ENCODE measurements at regions not wholly inside any gene's neighbourhood (a gene's known extent, or its start where the extent isn't known, plus 50 kb on each side); places are given as distances from the start of the nearest gene placed in this dataset.
"Not testable (repeated sequence)": the region's sequence is repeated elsewhere in the genome, so short reads cannot be mapped to it uniquely, and the experiment has no call there.

- no peak for DNase-seq
These were observed 801.4 kb upstream of the EYS start for GRCh38 chr6:66508433-66508832.

- DNase-seq: no peak
These were observed 792.8 kb upstream of the EYS start for GRCh38 chr6:66499851-66500250.

GRCh38 chr6:66496659-66497058 is 789.6 kb upstream of the EYS start:
- DNase-seq: peak in 1 of 2 experiments; percentile 56

- DNase-seq: not testable (repeated sequence)
These were observed 787.6 kb upstream of the EYS start for GRCh38 chr6:66494643-66495042.

- no peak for DNase-seq
These were observed 782.4 kb upstream of the EYS start for GRCh38 chr6:66489269-66489987.

- no peak for DNase-seq
These were observed 774.2 kb upstream of the EYS start for GRCh38 chr6:66481216-66481615.

GRCh38 chr6:66478705-66479104 is 771.7 kb upstream of the EYS start:
- no peak for DNase-seq

- DNase-seq: no peak
These were observed 728.3 kb upstream of the EYS start for GRCh38 chr6:66435321-66435720.

GRCh38 chr6:66429210-66429609 is 722.2 kb upstream of the EYS start:
- DNase-seq: no peak

GRCh38 chr6:66423047-66423446 is 716.0 kb upstream of the EYS start:
- no peak for DNase-seq

- DNase-seq: no peak
These were observed 714.5 kb upstream of the EYS start for GRCh38 chr6:66421570-66421969.

- DNase-seq: no peak
These were observed 711.9 kb upstream of the EYS start for GRCh38 chr6:66418906-66419305.

GRCh38 chr6:66403966-66404365 is 696.9 kb upstream of the EYS start:
- no peak for DNase-seq

GRCh38 chr6:66402873-66403272 is 695.8 kb upstream of the EYS start:
- DNase-seq: no peak

GRCh38 chr6:66396549-66396948 is 689.5 kb upstream of the EYS start:
- DNase-seq: no peak

- no peak for DNase-seq
These were observed 689.1 kb upstream of the EYS start for GRCh38 chr6:66396145-66396544.

- no peak for DNase-seq
These were observed 683.4 kb upstream of the EYS start for GRCh38 chr6:66390393-66390792.

GRCh38 chr6:66376001-66376400 is 669.0 kb upstream of the EYS start:
- DNase-seq: no peak

- DNase-seq: no peak
These were observed 662.4 kb upstream of the EYS start for GRCh38 chr6:66369407-66369806.

GRCh38 chr6:66362888-66363287 is 655.9 kb upstream of the EYS start:
- no peak for DNase-seq

- no peak for DNase-seq
These were observed 654.9 kb upstream of the EYS start for GRCh38 chr6:66361886-66362285.

GRCh38 chr6:66357781-66358180 is 650.8 kb upstream of the EYS start:
- DNase-seq: no peak

- no peak for DNase-seq
These were observed 648.4 kb upstream of the EYS start for GRCh38 chr6:66355471-66355870.

- no peak for DNase-seq
These were observed 637.8 kb upstream of the EYS start for GRCh38 chr6:66344796-66345195.

GRCh38 chr6:66340736-66341135 is 633.7 kb upstream of the EYS start:
- no peak for DNase-seq
